OCI-LY1 (cell line): ENCODE measurements at regions not wholly inside any gene's neighbourhood (a gene's known extent, or its start where the extent isn't known, plus 50 kb on each side); places are given as distances from the start of the nearest gene placed in this dataset.

Source experiments
- H2AFZ ChIP-seq: fragments of 200-600 bp; sonication (generic), shearing (Covaris generic); 2 replicates; pipeline ENCODE4 v1.6.0; 2014; ENCODE audit warnings: antibody characterized with exemption, mild to moderate bottlenecking, low read length
- H3F3A ChIP-seq: fragments of 200-600 bp; sonication (generic), shearing (Covaris generic); 2 replicates; pipeline ENCODE4 v1.6.0; 2014; ENCODE audit warnings: mild to moderate bottlenecking, antibody characterized with exemption, low read length, moderate library complexity; ENCODE audit not compliant: insufficient read depth
- H3K27ac ChIP-seq: fragments of 200-600 bp; sonication (generic); 2 replicates; pipeline ENCODE4 v1.5.1; 2014; ENCODE audit warnings: low read length, mixed run types, mild to moderate bottlenecking, low read depth; ENCODE audit not compliant: poor library complexity, severe bottlenecking
- H3K27me3 ChIP-seq: fragments of 200-600 bp; sonication (generic); 2 replicates; pipeline ENCODE4 v1.6.0; 2014; ENCODE audit warnings: antibody characterized with exemption, mild to moderate bottlenecking, low read length, moderate library complexity; ENCODE audit not compliant: insufficient read depth
- H3K36me3 ChIP-seq: fragments of 200-600 bp; sonication (generic); 2 replicates; pipeline ENCODE4 v1.6.1; 2014; ENCODE audit warnings: mild to moderate bottlenecking, antibody characterized with exemption, low read length, moderate library complexity, mixed read lengths; ENCODE audit not compliant: insufficient read depth
- H3K4me1 ChIP-seq: fragments of 200-600 bp; sonication (generic); 2 replicates; pipeline ENCODE4 v1.5.1; 2014; ENCODE audit warnings: mild to moderate bottlenecking, low read length, moderate library complexity; ENCODE audit not compliant: insufficient read depth, severe bottlenecking
- H3K4me2 ChIP-seq: fragments of 200-600 bp; sonication (generic), shearing (Covaris generic); 2 replicates; pipeline ENCODE4 v1.6.1; 2014; ENCODE audit warnings: low read length
- H3K4me3 ChIP-seq: fragments of 200-600 bp; sonication (generic); 2 replicates; pipeline ENCODE4 v1.5.1; 2014; ENCODE audit warnings: low read length, low read depth, mild to moderate bottlenecking, mixed read lengths; ENCODE audit not compliant: poor library complexity, severe bottlenecking
- H3K79me2 ChIP-seq: fragments of 200-600 bp; shearing (Covaris generic); 2 replicates; pipeline ENCODE4 v1.6.1; 2016; ENCODE audit warnings: mixed run types, low read length, mixed read lengths; ENCODE audit not compliant: insufficient read depth
- H3K9ac ChIP-seq: fragments of 200-600 bp; sonication (generic), shearing (Covaris generic); 2 replicates; pipeline ENCODE4 v1.6.1; 2014; ENCODE audit warnings: mild to moderate bottlenecking, low read length, mixed read lengths
- H3K9me2 ChIP-seq: fragments of 200-600 bp; sonication (generic), shearing (Covaris generic); 2 replicates; pipeline ENCODE4 v1.6.1; 2014; ENCODE audit warnings: low read depth, mild to moderate bottlenecking, low read length, mixed read lengths
- H3K9me3 ChIP-seq: fragments of 200-600 bp; shearing (Covaris generic); 2 replicates; pipeline ENCODE4 v1.6.1; 2014; ENCODE audit warnings: low read length, mixed read lengths
- H4K20me1 ChIP-seq: fragments of 200-600 bp; sonication (generic), shearing (Covaris generic); 2 replicates; pipeline ENCODE4 v1.6.0; 2016; ENCODE audit warnings: mild to moderate bottlenecking, low read length; ENCODE audit not compliant: insufficient read depth
- CTCF ChIP-seq: fragments of 200-600 bp; sonication (generic), shearing (Covaris generic); IDR thresholded peaks from 2 replicates; pipeline ENCODE4 v1.5.1; 2017; ENCODE audit warnings: mild to moderate bottlenecking, antibody characterized with exemption, low read length, moderate library complexity, mixed read lengths
- EZH2 ChIP-seq: fragments of 200-600 bp; sonication (generic), shearing (Covaris generic); IDR thresholded peaks from 2 replicates; pipeline ENCODE4 v1.8.0; 2017; ENCODE audit warnings: borderline replicate concordance, mixed run types, mild to moderate bottlenecking, antibody characterized with exemption, low read length, moderate library complexity, mixed read lengths

- no peak overlapping the region for H3K9ac ChIP-seq
- H3K4me3 ChIP-seq: no peak overlapping the region
- no peak for TF ChIP-seq CTCF
- TF ChIP-seq EZH2: no peak
- H3K9me3 ChIP-seq: no peaks in the 10 kb centered on the region
- no peaks in the 10 kb centered on the region for H3K36me3 ChIP-seq
- H3K4me2 ChIP-seq: no peak overlapping the region
- H2AFZ ChIP-seq: no peak overlapping the region
- no peaks in the 10 kb centered on the region for H3K27me3 ChIP-seq
- H3K9me2 ChIP-seq: no peaks in the 10 kb centered on the region
- H3K27ac ChIP-seq: no peak overlapping the region
- H4K20me1 ChIP-seq: no peaks in the 10 kb centered on the region
- H3K4me1 ChIP-seq: no peaks in the 10 kb centered on the region
- no peaks in the 10 kb centered on the region for H3F3A ChIP-seq
- H3K79me2 ChIP-seq: no peaks in the 10 kb centered on the region
These were observed 193.8 kb upstream of the KLF6 start for GRCh38 chr10:3978761-3979160.

- H3K4me2 ChIP-seq: no peak overlapping the region
- H3K9me3 ChIP-seq: no peaks in the 10 kb centered on the region
- H2AFZ ChIP-seq: no peak overlapping the region
- H3K27me3 ChIP-seq: no peaks in the 10 kb centered on the region
- H3K4me1 ChIP-seq: no peaks in the 10 kb centered on the region
- H4K20me1 ChIP-seq: no peaks in the 10 kb centered on the region
- no peaks in the 10 kb centered on the region for H3K79me2 ChIP-seq
- no peaks in the 10 kb centered on the region for H3F3A ChIP-seq
- H3K9ac ChIP-seq: no peak overlapping the region
- H3K36me3 ChIP-seq: no peaks in the 10 kb centered on the region
- no peak overlapping the region for H3K27ac ChIP-seq
- TF ChIP-seq EZH2: no peak
- no peak for TF ChIP-seq CTCF
- H3K4me3 ChIP-seq: no peak overlapping the region
- H3K9me2 ChIP-seq: no peaks in the 10 kb centered on the region
These were observed 193.2 kb upstream of the KLF6 start for GRCh38 chr10:3978174-3978573.

GRCh38 chr10:3977761-3978160 lies 192.8 kb upstream of the KLF6 start:
- TF ChIP-seq EZH2 (no peak), CTCF (no peak)
- no peaks in the 10 kb centered on the region for H3K9me2 ChIP-seq
- no peaks in the 10 kb centered on the region for H3F3A ChIP-seq
- no peaks in the 10 kb centered on the region for H4K20me1 ChIP-seq
- no peak overlapping the region for H3K27ac ChIP-seq
- H3K9me3 ChIP-seq: no peaks in the 10 kb centered on the region
- H3K36me3 ChIP-seq: no peaks in the 10 kb centered on the region
- H3K4me3 ChIP-seq: no peak overlapping the region
- no peak overlapping the region for H2AFZ ChIP-seq
- no peaks in the 10 kb centered on the region for H3K4me1 ChIP-seq
- no peaks in the 10 kb centered on the region for H3K79me2 ChIP-seq
- H3K9ac ChIP-seq: no peak overlapping the region
- no peak overlapping the region for H3K4me2 ChIP-seq
- no peaks in the 10 kb centered on the region for H3K27me3 ChIP-seq
